HG03354 (cell line): ENCODE measurements at regions not wholly inside any gene's neighbourhood (a gene's known extent, or its start where the extent isn't known, plus 50 kb on each side); places are given as distances from the start of the nearest gene placed in this dataset.
"Not testable (repeated sequence)": the region's sequence is repeated elsewhere in the genome, so short reads cannot be mapped to it uniquely, and the experiment has no call there.

Experiments
- ATAC-seq: cut with Tn5 transposase; IDR thresholded peaks from one replicate; pipeline ENCODE4 v1.9.1; 2021; ENCODE audit warnings: mild to moderate bottlenecking; ENCODE audit not compliant: unreplicated experiment, poor library complexity, severe bottlenecking

DNA sequence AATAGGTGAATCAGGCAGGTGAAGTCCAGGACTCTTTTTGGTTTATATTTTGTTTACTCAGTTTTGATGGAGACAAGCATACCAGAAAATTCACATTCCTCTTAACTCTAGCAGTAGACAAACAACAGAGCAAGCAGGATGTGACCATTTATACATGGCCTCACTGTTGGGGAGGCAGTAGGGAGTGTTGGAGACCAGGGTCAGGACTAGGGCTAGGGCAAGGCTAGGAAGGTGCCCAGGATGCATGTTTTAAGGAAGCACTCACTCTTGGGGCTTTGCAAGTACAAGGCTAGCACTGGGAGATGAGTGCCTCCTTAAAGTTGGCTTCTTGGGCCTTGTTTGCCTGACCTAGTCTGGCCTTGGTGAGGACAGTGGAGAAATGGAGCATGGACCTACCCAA lies 84.5 kb upstream of the PLGLB2 start:
- ATAC-seq = not testable (repeated sequence)

GRCh38 chr2:87667027-87667426 lies 80.9 kb upstream of the PLGLB2 start:
- not testable (repeated sequence) for ATAC-seq

GRCh38 chr2:87668361-87668760 lies 79.5 kb upstream of the PLGLB2 start:
- not testable (repeated sequence) for ATAC-seq

DNA sequence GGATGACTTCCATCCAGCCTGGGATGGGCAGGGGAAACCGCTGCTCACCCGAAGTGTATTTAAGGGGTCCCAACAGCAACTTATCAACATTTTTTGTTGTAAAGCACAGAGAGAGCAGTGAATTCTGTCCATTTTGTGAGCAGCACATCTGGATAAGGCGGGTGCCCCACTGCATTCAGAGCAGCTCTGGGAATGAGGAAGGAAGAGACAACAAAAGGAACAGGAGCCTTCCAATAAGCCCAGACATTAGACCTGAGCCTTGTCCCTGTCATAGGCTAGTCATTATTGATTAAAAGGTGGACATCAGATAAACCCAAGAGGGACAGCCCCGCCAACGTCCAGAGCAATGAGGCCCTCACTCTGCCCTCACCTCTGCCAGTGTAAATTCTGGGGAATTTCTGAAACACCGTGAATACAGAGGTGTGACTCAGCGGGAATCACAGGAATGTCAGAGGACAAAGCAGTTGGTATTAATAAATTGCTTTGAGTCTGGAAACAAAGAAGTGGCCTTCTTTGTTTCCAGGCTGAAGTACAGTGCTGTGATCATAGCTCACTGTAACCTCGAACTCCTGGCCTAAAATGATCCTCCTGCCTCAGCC lies 78.2 kb upstream of the PLGLB2 start:
- not testable (repeated sequence) for ATAC-seq

- ATAC-seq = not testable (repeated sequence)
Observed at GRCh38 chr2:87672404-87672803, 75.5 kb upstream of the PLGLB2 start.

GRCh38 chr2:87674729-87675128 lies 73.2 kb upstream of the PLGLB2 start:
- not testable (repeated sequence) for ATAC-seq

- ATAC-seq = not testable (repeated sequence)
Observed at GRCh38 chr2:87675487-87675886, 72.4 kb upstream of the PLGLB2 start.

DNA sequence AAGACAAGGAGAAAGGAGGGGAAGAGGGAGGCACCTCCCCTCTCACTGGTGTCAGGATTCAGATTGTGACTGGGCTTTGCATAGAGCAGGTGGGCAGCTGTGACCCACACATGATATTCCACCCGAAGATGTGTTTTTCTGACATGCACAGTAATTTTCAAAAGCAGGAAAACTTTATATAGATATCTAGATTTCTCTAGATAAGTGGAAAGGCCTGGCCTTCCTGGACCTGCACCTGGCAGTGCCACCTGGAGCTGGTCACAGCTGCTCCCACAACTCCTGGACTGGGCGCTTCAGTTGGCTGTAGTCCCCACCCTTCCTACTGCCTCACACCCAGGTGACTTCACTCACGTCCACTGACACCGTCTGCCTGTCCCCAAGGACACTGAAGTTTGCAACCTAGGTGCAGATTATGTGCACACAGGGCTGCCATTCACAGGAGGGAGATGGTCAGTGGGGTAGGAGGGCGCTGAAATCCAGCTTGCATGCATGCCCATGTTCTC lies 70.4 kb upstream of the PLGLB2 start:
- not testable (repeated sequence) for ATAC-seq

DNA sequence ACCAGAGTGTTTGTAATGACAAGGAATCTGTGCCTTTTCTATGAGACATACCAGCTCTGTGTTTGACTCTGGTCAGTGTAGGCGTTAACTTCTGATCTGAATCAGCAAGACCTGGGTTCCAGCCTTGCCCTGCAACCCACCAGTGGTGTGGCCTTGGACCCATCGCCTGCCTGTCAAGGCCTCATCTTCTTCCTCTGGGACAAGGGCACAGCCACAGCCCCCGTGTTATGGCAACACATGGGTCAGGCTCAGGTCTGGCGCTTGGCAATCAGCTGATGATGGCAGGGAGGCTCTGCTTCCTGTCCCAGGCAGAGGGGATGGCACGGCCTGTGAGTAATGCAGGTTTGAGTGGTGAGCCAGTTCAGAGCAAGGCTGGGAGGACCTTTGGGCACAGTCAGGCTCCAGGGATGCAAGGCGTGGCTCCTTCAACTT lies 69.1 kb upstream of the PLGLB2 start:
- ATAC-seq = not testable (repeated sequence)

GRCh38 chr2:87679950-87680349 lies 67.9 kb upstream of the PLGLB2 start:
- ATAC-seq = not testable (repeated sequence)

DNA sequence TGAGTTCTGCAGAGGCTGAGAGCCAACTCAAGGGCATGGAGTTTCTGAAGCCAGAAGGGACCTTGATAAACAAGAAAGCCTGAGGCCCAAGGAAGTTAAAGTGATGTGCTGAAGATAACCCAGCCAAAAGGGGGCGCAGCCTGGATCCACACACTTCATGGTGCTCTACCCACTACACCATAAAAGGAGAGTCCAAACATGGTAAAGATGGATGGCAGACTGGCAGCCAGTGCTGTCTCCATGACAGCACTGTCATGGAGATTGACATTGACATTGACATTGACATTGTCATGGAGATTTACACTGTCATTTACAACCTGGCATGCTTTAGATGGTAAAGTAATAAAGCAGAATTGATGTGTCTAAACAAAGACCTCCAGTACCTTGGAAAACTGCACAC lies 67.2 kb upstream of the PLGLB2 start:
- ATAC-seq = not testable (repeated sequence)

DNA sequence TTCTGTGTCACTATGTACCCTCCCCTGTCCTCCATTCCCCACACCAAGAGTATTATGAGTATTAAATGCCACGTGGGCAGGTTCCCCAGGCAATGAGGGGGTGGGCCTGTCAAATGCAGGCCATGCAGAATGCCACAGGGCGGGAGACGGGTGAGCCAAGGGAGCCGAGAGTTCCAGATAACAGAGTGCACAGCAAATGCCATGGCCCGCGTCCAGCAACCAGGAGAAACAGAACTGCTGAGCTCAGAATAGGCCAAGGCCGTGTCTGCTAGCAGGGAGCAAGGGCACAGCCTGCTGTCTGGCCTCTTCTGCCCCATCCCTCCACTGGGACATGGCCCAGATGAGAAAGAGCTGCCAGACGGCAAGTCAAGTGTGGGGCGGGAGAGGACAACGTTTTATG lies 64.4 kb upstream of the PLGLB2 start:
- ATAC-seq = not testable (repeated sequence)

DNA sequence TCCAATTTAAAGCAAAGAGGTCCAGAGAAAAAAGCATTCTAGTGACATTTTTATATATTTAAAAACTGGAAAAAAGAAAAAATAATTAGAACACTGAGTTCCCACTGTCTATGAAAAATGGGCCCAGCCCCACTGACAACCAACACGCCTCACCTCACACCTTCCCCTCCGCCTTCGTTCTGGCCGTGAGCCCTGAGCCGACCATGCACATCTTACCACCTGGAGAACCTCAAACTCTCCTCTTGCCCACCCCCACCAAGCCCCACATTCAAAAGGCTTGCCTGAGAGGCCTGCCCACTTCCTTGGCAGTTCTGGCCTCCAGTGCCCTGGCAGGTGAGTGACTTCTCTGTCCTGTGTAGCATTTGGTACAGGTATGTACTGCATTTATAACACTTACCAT lies 63.9 kb upstream of the PLGLB2 start:
- ATAC-seq = not testable (repeated sequence)

GRCh38 chr2:87685558-87685957 lies 62.3 kb upstream of the PLGLB2 start:
- ATAC-seq = not testable (repeated sequence)

DNA sequence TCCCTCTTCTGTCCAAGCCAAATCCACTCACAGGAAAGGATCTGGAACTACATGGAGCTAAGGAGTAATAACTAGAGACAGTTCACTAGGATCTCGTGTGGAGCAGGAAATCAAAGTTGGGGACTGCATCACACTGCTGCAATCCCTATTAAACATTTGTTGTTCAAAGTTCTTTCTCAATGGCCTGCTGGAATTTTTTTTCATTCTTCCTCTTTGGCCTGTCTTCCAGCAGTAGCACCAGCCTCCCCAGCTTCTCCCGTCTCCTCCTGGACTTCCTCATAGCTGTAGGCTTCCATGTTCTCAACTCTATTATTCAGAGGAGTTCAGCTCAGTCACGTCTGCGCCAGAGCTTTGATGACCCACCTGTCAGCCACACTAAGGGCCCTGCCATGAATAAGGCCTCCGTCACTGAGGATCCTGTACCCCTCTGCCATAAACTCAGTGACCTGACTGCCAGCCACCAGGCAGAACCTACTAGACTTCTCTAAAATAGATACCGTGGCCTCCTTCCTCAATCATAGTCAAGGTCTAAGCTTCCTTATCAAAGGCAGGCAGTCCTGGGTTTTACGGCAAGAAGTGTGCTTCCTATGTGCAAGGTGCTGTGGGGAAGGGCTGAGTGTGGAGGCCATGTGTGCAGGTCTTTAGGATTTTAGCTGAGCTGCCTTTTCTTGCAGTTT lies 60.9 kb upstream of the PLGLB2 start:
- not testable (repeated sequence) for ATAC-seq

DNA sequence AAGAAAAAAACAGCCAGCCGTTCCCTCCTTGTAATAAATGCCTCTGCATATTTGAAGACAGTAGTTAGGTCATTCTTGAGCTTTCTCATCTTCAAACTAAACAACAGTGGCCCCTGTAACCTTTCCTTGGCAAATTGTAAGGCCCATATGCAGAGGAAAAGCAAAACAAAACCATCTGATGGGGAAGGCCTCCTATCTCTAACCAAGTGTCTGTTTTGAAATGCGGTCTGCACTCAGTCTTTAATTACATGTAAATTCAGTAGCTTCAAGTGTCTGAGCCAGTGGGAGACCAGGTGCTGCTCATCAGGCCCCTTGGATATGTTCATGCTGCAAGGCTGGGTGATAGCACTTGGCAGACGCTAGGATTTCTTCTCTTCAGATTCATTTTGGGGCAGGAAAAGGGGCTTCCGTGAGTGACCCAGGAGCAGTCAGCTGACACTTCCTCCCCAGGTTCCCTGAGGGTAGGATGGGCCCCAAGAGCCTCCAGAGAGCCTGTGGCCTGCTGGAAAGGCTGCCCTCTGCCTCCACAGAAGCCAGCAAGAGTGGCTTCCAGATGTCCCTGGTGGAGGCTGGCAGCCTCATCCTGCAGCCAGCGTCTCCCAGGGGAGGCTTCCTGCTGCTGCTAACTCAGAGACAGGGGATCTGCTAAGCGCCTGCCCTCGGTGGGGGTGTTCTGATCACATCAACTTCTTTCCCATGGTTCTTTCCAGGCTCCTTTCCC lies 60.2 kb upstream of the PLGLB2 start:
- not testable (repeated sequence) for ATAC-seq

DNA sequence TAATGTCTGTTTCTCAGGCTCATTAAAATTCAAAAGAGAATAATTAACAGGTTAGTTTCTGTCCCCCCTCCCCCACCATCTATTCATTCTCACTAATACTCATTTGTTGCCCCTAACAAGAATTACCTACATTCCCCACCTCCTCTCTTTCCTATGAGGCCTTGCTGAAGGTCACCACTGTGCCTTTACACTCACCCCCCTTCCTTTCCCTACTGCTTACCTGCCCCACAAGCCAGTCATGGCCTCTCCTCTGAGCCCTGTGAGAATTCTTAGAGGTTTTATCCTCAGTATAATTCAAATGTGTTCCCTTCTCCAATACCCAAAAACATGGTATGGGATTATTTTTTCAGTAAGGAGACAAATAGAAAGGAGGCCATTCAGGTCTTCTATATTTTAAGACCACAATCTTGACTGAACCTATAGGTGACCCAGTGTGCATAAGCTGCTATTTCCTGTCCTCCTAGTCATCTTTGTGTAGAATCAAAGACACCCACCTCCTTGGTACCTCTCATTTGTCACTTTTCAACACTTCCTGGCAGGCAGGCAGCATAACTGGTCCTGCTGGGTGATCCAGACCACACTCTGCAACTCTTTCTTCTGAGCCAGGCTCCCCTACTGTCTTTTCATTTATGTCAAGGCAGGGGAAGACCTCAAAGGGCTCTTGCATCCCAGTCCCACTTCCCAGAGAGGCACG lies 55.8 kb upstream of the PLGLB2 start:
- not testable (repeated sequence) for ATAC-seq

DNA sequence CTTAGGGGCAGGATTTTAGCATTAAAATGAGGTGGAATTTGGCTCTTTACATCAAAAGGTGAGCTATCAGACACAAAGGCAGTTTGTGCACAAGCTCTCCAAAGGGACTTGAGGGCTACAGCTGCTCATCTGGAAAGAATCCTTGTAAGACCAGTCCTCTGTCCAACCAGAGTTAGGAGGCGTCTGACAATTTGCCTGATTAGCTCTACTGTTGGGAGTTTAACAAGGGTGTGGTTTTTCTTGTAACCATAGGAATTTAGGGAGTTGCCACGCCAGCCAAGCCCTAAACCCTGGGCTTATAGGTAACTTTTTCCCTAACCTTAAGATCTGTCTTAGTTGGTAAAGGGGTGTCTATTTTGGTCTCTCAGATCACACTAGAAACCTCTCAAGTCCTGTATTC lies 55.0 kb upstream of the PLGLB2 start:
- ATAC-seq = not testable (repeated sequence)

- ATAC-seq = not testable (repeated sequence)
Observed at GRCh38 chr2:87693882-87694281, 54.0 kb upstream of the PLGLB2 start.
